Endothelial cell (in vitro differentiated cells): ENCODE measurements at regions not wholly inside any gene's neighbourhood (a gene's known extent, or its start where the extent isn't known, plus 50 kb on each side); places are given as distances from the start of the nearest gene placed in this dataset.
"Not testable (repeated sequence)": the region's sequence is repeated elsewhere in the genome, so short reads cannot be mapped to it uniquely, and the experiment has no call there.

Experiments
- DNase-seq: peaks from one replicate; pipeline ENCODE4 v3.0.0; 2021; ENCODE audit warnings: low spot score
- H3K27ac Mint-ChIP-seq: one replicate; pipeline ENCODE4 v1.8.0; 2021; ENCODE audit warnings: mixed read lengths, inconsistent platforms; ENCODE audit not compliant: unreplicated experiment
- H3K27me3 Mint-ChIP-seq: one replicate; pipeline ENCODE4 v1.8.0; 2021; ENCODE audit warnings: mild to moderate bottlenecking, moderate library complexity, mixed read lengths, inconsistent platforms; ENCODE audit not compliant: unreplicated experiment
- H3K36me3 Mint-ChIP-seq: one replicate; pipeline ENCODE4 v1.8.0; 2021; ENCODE audit warnings: mild to moderate bottlenecking, low read depth, mixed read lengths, inconsistent platforms; ENCODE audit not compliant: unreplicated experiment
- H3K4me1 Mint-ChIP-seq: one replicate; pipeline ENCODE4 v1.8.0; 2021; ENCODE audit warnings: mild to moderate bottlenecking, mixed read lengths, inconsistent platforms; ENCODE audit not compliant: unreplicated experiment
- H3K4me3 Mint-ChIP-seq: one replicate; pipeline ENCODE4 v1.8.0; 2021; ENCODE audit warnings: mild to moderate bottlenecking, mixed read lengths, inconsistent platforms; ENCODE audit not compliant: unreplicated experiment
- H3K9me3 Mint-ChIP-seq: one replicate; pipeline ENCODE4 v1.8.0; 2021; ENCODE audit warnings: mixed read lengths, inconsistent platforms; ENCODE audit not compliant: unreplicated experiment
- CTCF ChIP-seq: fragments of 200-600 bp; sonication (generic); IDR thresholded peaks from one replicate; pipeline ENCODE4 v1.5.0; 2021; ENCODE audit warnings: antibody characterized with exemption; ENCODE audit not compliant: unreplicated experiment

GRCh38 chr10:123274306-123275135 is 120.3 kb downstream of the BUB3 start:
- H3K27ac Mint-ChIP-seq: no peak overlapping the region
- peaks cover 2% of the 10 kb centered on the region for H3K27me3 Mint-ChIP-seq
- H3K36me3 Mint-ChIP-seq: peaks cover 3% of the 10 kb centered on the region
- no peak for DNase-seq
- TF ChIP-seq CTCF: no peak
- no peaks in the 10 kb centered on the region for H3K9me3 Mint-ChIP-seq
- H3K4me1 Mint-ChIP-seq: no peaks in the 10 kb centered on the region
- H3K4me3 Mint-ChIP-seq: no peak overlapping the region

GRCh38 chr10:123275136-123275564 is 120.9 kb downstream of the BUB3 start:
- Mint-ChIP-seq H3K27me3 (peaks cover 2% of the 10 kb centered on the region), H3K27ac (no peak overlapping the region), H3K4me1 (no peaks in the 10 kb centered on the region), H3K36me3 (peaks cover 3% of the 10 kb centered on the region), H3K9me3 (no peaks in the 10 kb centered on the region), H3K4me3 (no peak overlapping the region)
- TF ChIP-seq CTCF: no peak
- no peak for DNase-seq

- Mint-ChIP-seq H3K4me1 (no peaks in the 10 kb centered on the region), H3K9me3 (no peaks in the 10 kb centered on the region), H3K27ac (no peak overlapping the region), H3K4me3 (no peak overlapping the region), H3K27me3 (no peaks in the 10 kb centered on the region), H3K36me3 (peaks cover 8% of the 10 kb centered on the region)
- no peak for TF ChIP-seq CTCF
- no peak for DNase-seq
Measured at GRCh38 chr10:123278445-123278844, 124.2 kb downstream of the BUB3 start.

- not testable (repeated sequence) for H3K4me1 Mint-ChIP-seq, H3K27me3 Mint-ChIP-seq, H3K27ac Mint-ChIP-seq, H3K4me3 Mint-ChIP-seq, DNase-seq, H3K9me3 Mint-ChIP-seq, H3K36me3 Mint-ChIP-seq
Measured at GRCh38 chr10:123283371-123283770, 129.2 kb downstream of the BUB3 start.

- no peak for DNase-seq
- Mint-ChIP-seq H3K9me3 (no peaks in the 10 kb centered on the region), H3K27me3 (peaks cover 2% of the 10 kb centered on the region), H3K4me3 (no peak overlapping the region), H3K27ac (no peak overlapping the region), H3K36me3 (peaks cover 5% of the 10 kb centered on the region), H3K4me1 (no peaks in the 10 kb centered on the region)
- no peak for TF ChIP-seq CTCF
Measured at GRCh38 chr10:123284022-123284421, 129.8 kb downstream of the BUB3 start.
